SH-SY5Y (cell line): ENCODE measurements at regions not wholly inside any gene's neighbourhood (a gene's known extent, or its start where the extent isn't known, plus 50 kb on each side); places are given as distances from the start of the nearest gene placed in this dataset.

Experiments used
- GATA2 ChIP-seq: IDR thresholded peaks from 2 replicates; pipeline ENCODE4 v1.6.1; 2011; ENCODE audit warnings: mild to moderate bottlenecking, low read depth, low read length
- GATA3 ChIP-seq: IDR thresholded peaks from 2 replicates; pipeline ENCODE4 v1.6.1; 2011; ENCODE audit warnings: low read depth, mild to moderate bottlenecking, low read length, moderate library complexity

DNA sequence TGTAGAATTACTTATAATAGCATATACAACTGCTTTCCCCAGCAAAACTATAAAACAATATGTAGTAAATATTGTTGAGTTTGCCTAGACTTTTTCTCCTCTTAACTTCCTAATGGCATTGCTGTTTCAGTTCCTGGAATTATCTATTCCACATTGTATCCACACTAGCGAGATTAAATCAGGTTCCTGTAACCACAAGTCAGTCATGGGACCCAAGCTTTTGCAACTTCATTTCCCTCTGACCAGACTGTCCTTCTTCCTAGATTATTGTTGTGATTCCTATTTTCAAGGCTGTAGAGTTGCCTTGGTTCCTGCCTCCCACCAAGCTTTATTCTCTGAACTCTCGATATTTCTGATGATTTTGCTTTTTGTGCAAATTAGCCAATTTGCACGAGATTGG is 173.3 kb upstream of the ZNF804B start:
- no peak for TF ChIP-seq GATA3
- no peak for TF ChIP-seq GATA2
